Choroid plexus epithelial cell (primary cell): ENCODE measurements at regions not wholly inside any gene's neighbourhood (a gene's known extent, or its start where the extent isn't known, plus 50 kb on each side); places are given as distances from the start of the nearest gene placed in this dataset.

Experiments
- DNase-seq: peaks from one replicate; pipeline ENCODE4 v3.0.0-alpha.2; 2010; ENCODE audit warnings: low read depth
- H3K4me3 ChIP-seq: 2 replicates; pipeline ENCODE4 v1.5.1; 2011; ENCODE audit warnings: low read depth, mild to moderate bottlenecking, control low read depth, low read length, moderate library complexity
- CTCF ChIP-seq: conservative IDR thresholded peaks from 2 replicates; pipeline ENCODE4 v1.5.1; 2011; ENCODE audit warnings: low read depth, mild to moderate bottlenecking, control low read depth, inconsistent platforms, low read length, moderate library complexity

DNA sequence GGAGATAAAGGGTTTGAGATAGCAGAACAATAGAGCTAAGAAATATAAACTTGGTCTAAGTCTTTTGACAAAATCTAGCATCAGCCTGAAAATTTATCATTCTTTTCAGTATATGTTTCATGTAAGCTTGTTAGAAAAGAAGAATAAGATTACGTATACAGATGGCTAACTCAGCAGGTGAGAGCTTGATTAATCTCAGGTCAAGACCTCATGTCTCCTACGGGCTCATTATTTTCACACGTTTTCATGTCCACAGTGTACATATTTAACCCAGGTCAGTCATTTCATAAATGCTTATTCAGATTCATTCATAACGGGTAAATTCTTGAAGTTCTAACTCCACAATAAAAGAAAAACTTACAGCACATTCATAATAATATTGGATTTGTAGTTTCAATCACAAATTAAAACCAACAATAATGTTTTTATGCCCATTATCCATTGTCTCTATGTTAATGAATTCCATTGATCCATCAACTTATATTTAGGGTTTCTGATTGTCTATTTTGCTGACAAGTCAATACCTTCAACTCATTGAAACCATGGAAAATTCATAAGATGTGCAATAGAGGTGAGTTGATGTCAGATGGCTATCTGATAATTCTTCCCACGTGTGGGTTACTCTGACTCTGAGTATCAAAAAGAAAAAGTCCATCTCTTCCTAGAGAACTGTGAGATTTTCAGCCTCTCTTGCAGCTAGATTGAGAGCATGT is 102.6 kb downstream of the CASP12 start:
- TF ChIP-seq CTCF: no peak
- no peak for DNase-seq

GRCh38 chr11:104792861-104793260 is 105.4 kb downstream of the CASP12 start:
- TF ChIP-seq CTCF: no peak
- DNase-seq: no peak

More for the DNA sequence above, 102.6 kb downstream of the CASP12 start:
- no peak overlapping the region for H3K4me3 ChIP-seq

DNA sequence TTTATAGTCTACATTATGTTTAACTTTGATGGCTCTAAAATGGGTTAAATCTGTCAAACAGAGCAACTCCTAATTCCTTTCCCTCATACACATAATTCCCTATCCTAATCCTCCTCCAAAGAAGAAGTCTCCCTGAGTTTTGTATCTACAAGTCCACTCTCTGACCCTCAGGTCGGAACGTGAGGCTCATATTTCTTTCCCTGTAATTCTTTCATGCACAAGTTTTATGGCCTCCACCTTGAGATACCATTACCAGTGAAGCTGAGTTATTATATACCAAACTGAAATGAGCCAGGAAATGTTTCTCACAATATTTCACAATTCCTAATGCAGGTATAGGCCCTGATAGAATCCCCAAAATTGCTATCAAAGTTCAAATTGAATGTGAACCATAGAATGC is 106.4 kb downstream of the CASP12 start:
- no peak for TF ChIP-seq CTCF
- no peak overlapping the region for H3K4me3 ChIP-seq
- DNase-seq: no peak

More at GRCh38 chr11:104792861-104793260, 105.4 kb downstream of the CASP12 start:
- no peak overlapping the region for H3K4me3 ChIP-seq

GRCh38 chr11:104784684-104785460 is 113.4 kb downstream of the CASP12 start:
- no peak for TF ChIP-seq CTCF
- DNase-seq: peak; percentile 45
- H3K4me3 ChIP-seq: no peak overlapping the region

DNA sequence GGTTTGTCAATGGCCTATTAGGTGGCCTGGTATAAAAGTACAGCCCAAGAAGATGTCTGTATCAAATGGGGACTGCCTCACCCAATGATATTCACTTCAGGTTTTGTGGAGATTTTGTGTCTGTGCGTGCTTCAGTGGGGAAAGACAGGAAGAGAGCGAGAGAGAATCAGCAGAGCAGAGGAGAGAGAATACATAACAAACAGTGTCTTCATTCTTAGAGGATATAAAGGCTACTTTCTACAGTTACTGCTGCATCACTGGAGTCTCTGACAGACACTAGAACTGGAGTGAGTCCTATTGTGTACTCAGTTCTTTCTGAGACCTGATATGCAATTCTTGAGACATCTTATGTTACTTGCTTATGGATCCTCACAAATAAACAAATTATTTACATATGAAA is 115.0 kb downstream of the CASP12 start:
- no peak overlapping the region for H3K4me3 ChIP-seq
- no peak for DNase-seq
- TF ChIP-seq CTCF: no peak

- no peak overlapping the region for H3K4me3 ChIP-seq
- no peak for TF ChIP-seq CTCF
- no peak for DNase-seq
Measured at GRCh38 chr11:104782377-104782754, 115.9 kb downstream of the CASP12 start.
